Keratinocyte (primary cell): ENCODE measurements at regions not wholly inside any gene's neighbourhood (a gene's known extent, or its start where the extent isn't known, plus 50 kb on each side); places are given as distances from the start of the nearest gene placed in this dataset.

ENCODE experiments used
- DNase-seq: peaks from one replicate; pipeline ENCODE4 v3.0.0-alpha.2; 2011; ENCODE audit warnings: low read depth, missing footprints, low spot score
- FAIRE-seq: peaks from 2 replicates; lab custom pipeline; 2011; peaks lifted over from hg19 to GRCh38; lab: Jason Lieb, UNC
- H2AFZ ChIP-seq: 2 replicates; pipeline ENCODE4 v1.6.0; 2012; ENCODE audit warnings: low read length, control low read depth, inconsistent platforms; ENCODE audit not compliant: control insufficient read depth
- H3K27ac ChIP-seq: 2 replicates; pipeline ENCODE4 v1.5.1; 2011; ENCODE audit warnings: low read length; ENCODE audit not compliant: control insufficient read depth, insufficient read depth
- H3K27me3 ChIP-seq: 3 replicates; pipeline ENCODE4 v1.6.0; 2011; ENCODE audit warnings: low read length; ENCODE audit not compliant: control insufficient read depth, insufficient read depth; ENCODE audit errors: extremely low read depth
- H3K36me3 ChIP-seq, 2 experiments: 2 replicates in 1 of 2; 3 replicates in 1 of 2; pipeline ENCODE4 v1.5.1; 2011; ENCODE audit warnings: low read length in 2 of 2, mild to moderate bottlenecking in 1 of 2; ENCODE audit not compliant: control insufficient read depth in 2 of 2, insufficient read depth in 2 of 2; ENCODE audit errors: extremely low read depth in 1 of 2
- H3K4me1 ChIP-seq: 3 replicates; pipeline ENCODE4 v1.5.1; 2011; ENCODE audit warnings: low read length; ENCODE audit not compliant: control insufficient read depth, insufficient read depth; ENCODE audit errors: extremely low read depth
- H3K4me2 ChIP-seq: 3 replicates; pipeline ENCODE4 v1.6.0; 2011; ENCODE audit warnings: low read depth, low read length; ENCODE audit not compliant: control insufficient read depth, insufficient read depth; ENCODE audit errors: extremely low read depth
- H3K4me3 ChIP-seq, 3 experiments: fragments of 200-600 bp in 1 of 3; sonication (generic) in 1 of 3; 2 replicates in 2 of 3; 3 replicates in 1 of 3; pipeline ENCODE4 v1.5.1; 2011 to 2016; ENCODE audit warnings: low read length in 3 of 3, mild to moderate bottlenecking in 3 of 3, control low read depth in 2 of 3, inconsistent platforms in 1 of 3, low read depth in 1 of 3, mixed read lengths in 1 of 3, mixed run types in 1 of 3, moderate library complexity in 1 of 3; ENCODE audit not compliant: control insufficient read depth in 2 of 3, insufficient read depth in 2 of 3; ENCODE audit errors: extremely low read depth in 1 of 3
- H3K79me2 ChIP-seq: 2 replicates; pipeline ENCODE4 v1.6.0; 2012; ENCODE audit warnings: low read length; ENCODE audit not compliant: control insufficient read depth, insufficient read depth
- H3K9ac ChIP-seq: 3 replicates; pipeline ENCODE4 v1.6.0; 2011; ENCODE audit warnings: low read length; ENCODE audit not compliant: control insufficient read depth, insufficient read depth; ENCODE audit errors: extremely low read depth
- H3K9me1 ChIP-seq: 3 replicates; pipeline ENCODE4 v1.6.0; 2011; ENCODE audit warnings: low read length; ENCODE audit not compliant: control insufficient read depth, insufficient read depth; ENCODE audit errors: extremely low read depth
- H3K9me3 ChIP-seq: 2 replicates; pipeline ENCODE4 v1.5.1; 2012; ENCODE audit warnings: low read depth, low read length; ENCODE audit not compliant: control insufficient read depth
- H4K20me1 ChIP-seq: 3 replicates; pipeline ENCODE4 v1.6.0; 2011; ENCODE audit warnings: low read length; ENCODE audit not compliant: control insufficient read depth, insufficient read depth; ENCODE audit errors: extremely low read depth
- CTCF ChIP-seq, 3 experiments: IDR thresholded peaks in 1 of 3; conservative IDR thresholded peaks in 1 of 3; optimal IDR thresholded peaks in 1 of 3; 2 replicates in 2 of 3; 3 replicates in 1 of 3; pipeline versions ENCODE3 to v1.5.1; 2011; ENCODE audit warnings: low read length in 3 of 3, mild to moderate bottlenecking in 3 of 3, moderate library complexity in 2 of 3, control low read depth in 1 of 3, inconsistent platforms in 1 of 3; ENCODE audit not compliant: insufficient read depth in 2 of 3; ENCODE audit errors: extremely low read depth in 1 of 3
- EZH2 ChIP-seq: IDR thresholded peaks from one replicate; pipeline ENCODE4 v1.6.1; 2012; ENCODE audit warnings: inconsistent platforms, mild to moderate bottlenecking, low read length, moderate library complexity
- dilution Hi-C: fragments of 300-500 bp; cut with MboI; formaldehyde crosslinking; loops from one replicate; pipeline ENCODE4 v1.7.0; 2020; ENCODE audit warnings: low sequenced_read_pairs; ENCODE audit not compliant: extremely low pct_ligation_motif_present

GRCh38 chr1:163668472-163668871 is 346.7 kb downstream of the NUF2 start:
- no peaks in the 10 kb centered on the region for H3K4me1 ChIP-seq
- no peaks in the 10 kb centered on the region for H4K20me1 ChIP-seq
- dilution Hi-C loops = no loop called here
- no peak for TF ChIP-seq CTCF (optimal IDR thresholded peaks at IDR 0.05 in 1 of 3, IDR thresholded peaks at IDR 0.05 in 1 of 3, conservative IDR thresholded peaks at IDR 0.05 in 1 of 3; ENCODE audit: extremely low read depth in 1 of 3, insufficient read depth in 2 of 3, low read length in 3 of 3)
- TF ChIP-seq EZH2 = no peak
- FAIRE-seq (no peak), DNase-seq (no peak)
- H3K27ac ChIP-seq = no peak overlapping the region
- no peak overlapping the region for H2AFZ ChIP-seq
- no peaks in the 10 kb centered on the region for H3K27me3 ChIP-seq
- no peaks in the 10 kb centered on the region for H3K9me3 ChIP-seq
- H3K4me3 ChIP-seq = no peak overlapping the region
- no peak overlapping the region for H3K4me2 ChIP-seq
- H3K9me1 ChIP-seq = no peaks in the 10 kb centered on the region
- no peaks in the 10 kb centered on the region for H3K79me2 ChIP-seq
- H3K9ac ChIP-seq = no peak overlapping the region
- H3K36me3 ChIP-seq = no peaks in the 10 kb centered on the region

- dilution Hi-C loops = no loop called here
- TF ChIP-seq EZH2 (no peak), CTCF (optimal IDR thresholded peaks at IDR 0.05 in 1 of 3, IDR thresholded peaks at IDR 0.05 in 1 of 3, conservative IDR thresholded peaks at IDR 0.05 in 1 of 3; ENCODE audit: extremely low read depth in 1 of 3, insufficient read depth in 2 of 3, low read length in 3 of 3) (no peak)
- H4K20me1 ChIP-seq = no peaks in the 10 kb centered on the region
- no peaks in the 10 kb centered on the region for H3K27me3 ChIP-seq
- H3K79me2 ChIP-seq = no peaks in the 10 kb centered on the region
- FAIRE-seq (no peak), DNase-seq (no peak)
- no peak overlapping the region for H3K27ac ChIP-seq
- no peak overlapping the region for H3K9ac ChIP-seq
- no peaks in the 10 kb centered on the region for H3K9me1 ChIP-seq
- no peaks in the 10 kb centered on the region for H3K4me1 ChIP-seq
- no peaks in the 10 kb centered on the region for H3K9me3 ChIP-seq
- no peak overlapping the region for H2AFZ ChIP-seq
- no peaks in the 10 kb centered on the region for H3K36me3 ChIP-seq
- H3K4me2 ChIP-seq = no peak overlapping the region
- no peak overlapping the region for H3K4me3 ChIP-seq
These were observed 349.4 kb downstream of the NUF2 start for GRCh38 chr1:163670989-163671757.
